Suprapubic skin (tissue), 4 donors: ENCODE measurements at regions not wholly inside any gene's neighbourhood (a gene's known extent, or its start where the extent isn't known, plus 50 kb on each side); places are given as distances from the start of the nearest gene placed in this dataset.

ENCODE experiments used
- DNase-seq, 2 donors: peaks; one replicate each; pipeline ENCODE4 v3.0.0-alpha.2; 2019; ENCODE audit warnings: low spot score in 2 of 2
- H3K27ac ChIP-seq: fragments of 200-600 bp; sonication (generic); one replicate; pipeline ENCODE4 v1.5.1; 2019
- H3K27me3 ChIP-seq: fragments of 200-600 bp; sonication (generic); one replicate; pipeline ENCODE4 v1.5.1; 2019
- H3K36me3 ChIP-seq: fragments of 200-600 bp; sonication (generic); one replicate; pipeline ENCODE4 v1.5.1; 2019
- H3K4me1 ChIP-seq: fragments of 200-600 bp; sonication (generic); one replicate; pipeline ENCODE4 v1.5.1; 2019
- H3K4me3 ChIP-seq: fragments of 200-600 bp; sonication (generic); one replicate; pipeline ENCODE4 v1.5.1; 2019; ENCODE audit warnings: mild to moderate bottlenecking
- H3K9me3 ChIP-seq: fragments of 200-600 bp; sonication (generic); one replicate; pipeline ENCODE4 v1.5.1; 2019
- EP300 ChIP-seq: sonication (generic); formaldehyde crosslinking; IDR thresholded peaks from one replicate; pipeline ENCODE4 v1.6.1; 2017; ENCODE audit warnings: antibody characterized with exemption
- POLR2A ChIP-seq, 2 donors: fragments of 450-650 bp; IDR thresholded peaks; one replicate each; pipeline ENCODE4 v1.6.1; 2017; ENCODE audit warnings: antibody characterized with exemption in 2 of 2, mild to moderate bottlenecking in 2 of 2, moderate library complexity in 2 of 2
- POLR2AphosphoS5 ChIP-seq, 3 donors: sonication (generic); formaldehyde crosslinking; IDR thresholded peaks; one replicate each; pipeline ENCODE4 v1.6.1; 2017; ENCODE audit warnings: antibody characterized with exemption in 3 of 3
- WGBS: methylation state at CpG from one replicate; pipeline ENCODE4 v1.1.5; 2018; 5-methylcytosine and 5-hydroxymethylcytosine counted together
- TF ChIP-seq, protein P1 (sequence below), 2 donors: fragments of 200-600 bp in 1 of 2; fragments of 450-650 bp in 1 of 2; sonication (generic) in 1 of 2; IDR thresholded peaks; one replicate each; pipeline ENCODE4 v1.5.1; 2016 to 2019; ENCODE audit warnings: antibody characterized with exemption in 2 of 2, mild to moderate bottlenecking in 1 of 2, moderate library complexity in 1 of 2

DNA sequence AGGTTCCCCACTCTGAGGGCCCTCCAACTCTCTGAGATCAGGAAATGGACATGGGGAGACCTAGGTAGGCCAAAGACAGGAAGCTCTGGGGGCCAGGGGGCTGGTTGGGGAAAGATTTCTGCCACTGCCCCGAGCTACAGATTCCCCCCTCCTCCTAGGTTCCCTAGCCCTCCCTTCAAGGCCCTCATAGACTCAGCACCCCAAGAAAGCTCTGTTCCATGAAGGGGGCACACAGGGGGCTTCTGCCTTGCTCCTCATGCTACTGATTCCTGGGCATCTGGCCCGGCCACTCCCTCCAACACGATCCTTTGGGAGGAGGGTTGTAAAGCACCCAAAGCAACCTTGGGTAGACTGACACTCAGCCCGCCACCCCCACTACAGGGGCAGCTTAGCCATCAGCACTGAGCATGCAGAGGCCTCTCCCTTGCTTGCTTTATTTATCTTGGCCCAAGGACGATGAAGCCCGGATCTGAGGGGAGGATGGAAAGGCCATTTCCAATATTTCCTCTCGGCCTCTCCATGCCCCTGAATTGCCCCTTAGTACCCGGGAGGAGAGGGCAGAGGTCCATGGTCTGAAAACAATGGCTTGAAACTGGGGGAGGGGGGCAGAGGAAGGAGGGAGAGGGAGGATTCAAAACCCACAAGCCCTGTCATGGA is 146.7 kb downstream of the PJA1 start:
- H3K4me3 ChIP-seq = no peak overlapping the region
- DNase-seq = no peak
- peaks cover 22% of the 10 kb centered on the region for H3K4me1 ChIP-seq
- no peak overlapping the region for H3K27ac ChIP-seq
- 76% methylated on average over 5 of the region's 8 CpGs for WGBS
- TF ChIP-seq EP300 (no peak), POLR2A (IDR thresholded peaks at IDR 0.05) (no peak), POLR2AphosphoS5 (IDR thresholded peaks at IDR 0.05) (no peak)
- TF ChIP-seq, protein P1, sequence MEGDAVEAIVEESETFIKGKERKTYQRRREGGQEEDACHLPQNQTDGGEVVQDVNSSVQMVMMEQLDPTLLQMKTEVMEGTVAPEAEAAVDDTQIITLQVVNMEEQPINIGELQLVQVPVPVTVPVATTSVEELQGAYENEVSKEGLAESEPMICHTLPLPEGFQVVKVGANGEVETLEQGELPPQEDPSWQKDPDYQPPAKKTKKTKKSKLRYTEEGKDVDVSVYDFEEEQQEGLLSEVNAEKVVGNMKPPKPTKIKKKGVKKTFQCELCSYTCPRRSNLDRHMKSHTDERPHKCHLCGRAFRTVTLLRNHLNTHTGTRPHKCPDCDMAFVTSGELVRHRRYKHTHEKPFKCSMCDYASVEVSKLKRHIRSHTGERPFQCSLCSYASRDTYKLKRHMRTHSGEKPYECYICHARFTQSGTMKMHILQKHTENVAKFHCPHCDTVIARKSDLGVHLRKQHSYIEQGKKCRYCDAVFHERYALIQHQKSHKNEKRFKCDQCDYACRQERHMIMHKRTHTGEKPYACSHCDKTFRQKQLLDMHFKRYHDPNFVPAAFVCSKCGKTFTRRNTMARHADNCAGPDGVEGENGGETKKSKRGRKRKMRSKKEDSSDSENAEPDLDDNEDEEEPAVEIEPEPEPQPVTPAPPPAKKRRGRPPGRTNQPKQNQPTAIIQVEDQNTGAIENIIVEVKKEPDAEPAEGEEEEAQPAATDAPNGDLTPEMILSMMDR (IDR thresholded peaks at IDR 0.05) = no peak
- H3K27me3 ChIP-seq = no peaks in the 10 kb centered on the region
- no peaks in the 10 kb centered on the region for H3K36me3 ChIP-seq
- no peaks in the 10 kb centered on the region for H3K9me3 ChIP-seq

DNA sequence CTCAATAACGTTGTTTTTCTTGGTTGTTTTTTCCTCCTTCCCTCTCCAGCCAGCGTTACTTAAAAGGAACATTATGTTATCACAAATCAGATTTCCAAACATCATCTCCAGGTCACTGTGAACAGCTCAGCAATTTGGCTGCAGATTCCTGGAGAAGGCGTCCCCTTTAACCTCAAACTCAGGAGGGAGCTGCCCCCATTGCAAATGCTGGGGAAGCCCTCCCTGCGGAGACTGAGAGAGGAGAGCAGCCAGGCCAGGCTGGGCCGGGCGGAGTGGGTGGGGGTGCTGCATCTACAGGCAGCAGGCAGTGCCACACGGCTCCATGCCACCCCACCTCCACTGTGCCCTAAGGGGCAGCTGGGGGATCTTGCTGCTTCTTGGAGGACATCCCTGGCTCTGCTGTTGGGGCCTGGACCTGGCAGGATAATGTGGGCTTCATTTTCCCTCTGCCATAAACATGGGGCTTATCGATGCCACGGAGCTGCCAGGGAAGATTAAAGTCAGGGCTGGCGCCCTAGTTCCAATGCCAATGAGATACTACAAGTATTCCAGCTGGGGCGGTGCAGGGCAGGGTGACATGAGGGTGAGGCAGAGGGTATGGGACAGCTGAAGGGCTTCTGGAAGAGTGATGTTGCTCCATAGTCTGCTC is 148.8 kb downstream of the PJA1 start:
- Histone ChIP-seq H3K9me3 (no peaks in the 10 kb centered on the region), H3K27ac (no peak overlapping the region), H3K4me1 (peaks cover 22% of the 10 kb centered on the region), H3K36me3 (no peaks in the 10 kb centered on the region), H3K4me3 (no peak overlapping the region), H3K27me3 (no peaks in the 10 kb centered on the region)
- no peak for DNase-seq
- 53% methylated on average over 7 of the region's 11 CpGs for WGBS
- TF ChIP-seq POLR2A (IDR thresholded peaks at IDR 0.05) = no peak
- TF ChIP-seq POLR2AphosphoS5 (IDR thresholded peaks at IDR 0.05) = no peak
- TF ChIP-seq, protein P1 (IDR thresholded peaks at IDR 0.05) = no peak
- TF ChIP-seq EP300 = no peak

DNA sequence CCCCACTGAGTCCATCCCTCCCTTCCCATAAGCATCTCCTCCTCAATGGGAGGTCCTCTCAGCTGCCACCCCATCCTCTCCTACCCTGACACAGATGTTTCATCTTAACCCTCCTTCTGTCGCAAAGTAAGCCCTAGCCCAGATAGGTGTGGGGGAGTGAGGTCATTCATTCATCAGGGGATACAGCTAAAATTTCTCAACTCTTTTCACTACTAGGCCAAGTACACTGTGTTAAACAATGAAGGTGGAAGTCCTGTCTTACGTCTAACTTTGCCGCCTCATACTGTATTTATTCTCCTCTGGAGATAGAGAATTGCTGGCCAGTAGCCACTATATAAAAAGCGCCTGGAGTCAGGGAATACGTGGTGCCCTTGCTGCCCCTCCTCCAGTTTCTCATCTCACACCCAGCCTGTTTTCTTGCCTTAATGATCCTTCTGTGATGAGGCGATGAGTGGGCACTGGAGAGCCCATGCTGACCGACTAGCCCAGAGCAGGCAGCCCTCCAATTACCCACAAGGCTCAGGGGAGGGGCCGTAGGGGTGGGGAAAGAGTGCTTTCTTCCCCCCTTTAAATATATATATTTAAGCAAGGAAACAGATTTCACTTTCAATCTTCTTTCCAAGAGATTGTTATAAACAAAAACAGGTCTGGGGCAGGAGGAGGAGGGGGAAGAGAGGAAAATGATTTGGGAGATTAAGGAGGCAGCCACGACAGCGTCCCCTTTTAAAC is 149.5 kb downstream of the PJA1 start:
- Histone ChIP-seq H3K4me3 (no peak overlapping the region), H3K27ac (no peak overlapping the region), H3K27me3 (no peaks in the 10 kb centered on the region), H3K9me3 (no peaks in the 10 kb centered on the region), H3K4me1 (peaks cover 22% of the 10 kb centered on the region), H3K36me3 (no peaks in the 10 kb centered on the region)
- 53% methylated on average over 10 of the region's 10 CpGs for WGBS
- no peak for DNase-seq
- TF ChIP-seq EP300 (no peak), POLR2A (IDR thresholded peaks at IDR 0.05) (no peak), POLR2AphosphoS5 (IDR thresholded peaks at IDR 0.05) (no peak)
- TF ChIP-seq, protein P1 (IDR thresholded peaks at IDR 0.05) = no peak

DNA sequence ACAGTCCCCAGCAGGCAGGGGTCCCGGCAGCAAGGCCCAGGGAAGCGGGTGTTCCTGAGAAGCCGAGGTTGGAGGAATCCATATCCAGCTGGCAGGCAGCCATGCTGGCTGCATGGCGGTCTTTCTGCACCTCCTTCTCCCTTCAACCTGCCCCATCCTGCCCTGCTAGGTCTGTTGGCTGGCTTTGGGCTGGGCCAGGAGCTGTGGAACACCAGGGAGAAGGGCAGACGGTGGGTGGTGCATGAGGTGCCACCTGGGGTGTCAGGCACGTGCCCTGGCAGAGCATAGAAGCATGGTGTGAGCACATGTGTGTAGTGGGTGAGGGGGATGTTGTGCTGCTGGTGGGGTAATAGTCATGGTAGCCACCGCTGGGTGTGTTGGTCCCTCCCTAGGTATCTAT is 150.1 kb downstream of the PJA1 start:
- 60% methylated on average over 4 of the region's 7 CpGs for WGBS
- TF ChIP-seq, protein P1 (IDR thresholded peaks at IDR 0.05) = no peak
- TF ChIP-seq POLR2A (IDR thresholded peaks at IDR 0.05) (no peak), EP300 (no peak), POLR2AphosphoS5 (IDR thresholded peaks at IDR 0.05) (no peak)
- Histone ChIP-seq H3K27me3 (no peaks in the 10 kb centered on the region), H3K27ac (no peak overlapping the region), H3K4me3 (no peak overlapping the region), H3K4me1 (peaks cover 22% of the 10 kb centered on the region), H3K36me3 (no peaks in the 10 kb centered on the region), H3K9me3 (no peaks in the 10 kb centered on the region)
- no peak for DNase-seq

DNA sequence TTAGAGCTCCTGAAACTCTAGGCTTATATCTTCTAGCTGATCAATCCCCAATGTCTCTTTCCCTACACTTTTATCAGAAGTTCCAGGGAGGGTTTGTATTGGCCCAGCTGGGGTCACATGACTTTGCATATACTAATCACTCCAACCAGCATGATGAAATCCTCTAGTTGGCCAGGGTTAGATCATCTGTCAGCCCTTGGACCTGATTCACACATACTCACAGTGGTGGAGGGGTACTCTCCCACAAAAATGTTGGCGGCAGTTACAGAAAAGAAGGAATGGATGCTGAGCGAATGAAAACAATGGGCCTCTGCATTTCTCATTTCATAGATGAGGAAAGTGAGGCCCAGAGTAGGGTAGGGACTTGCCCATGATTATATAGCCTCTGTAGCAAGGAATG is 151.1 kb downstream of the PJA1 start:
- Histone ChIP-seq H3K4me3 (no peak overlapping the region), H3K27me3 (no peaks in the 10 kb centered on the region), H3K4me1 (peaks cover 21% of the 10 kb centered on the region), H3K27ac (no peak overlapping the region), H3K9me3 (no peaks in the 10 kb centered on the region), H3K36me3 (no peaks in the 10 kb centered on the region)
- DNase-seq = no peak
- 82% methylated on average over 2 of the region's 2 CpGs for WGBS
- TF ChIP-seq POLR2AphosphoS5 (IDR thresholded peaks at IDR 0.05) (no peak), POLR2A (IDR thresholded peaks at IDR 0.05) (no peak)
